Ascending aorta (tissue), 2 donors: ENCODE measurements at regions not wholly inside any gene's neighbourhood (a gene's known extent, or its start where the extent isn't known, plus 50 kb on each side); places are given as distances from the start of the nearest gene placed in this dataset.

Experiments
- DNase-seq, 2 donors: peaks; one replicate each; pipeline ENCODE4 v3.0.0-alpha.2; 2019; ENCODE audit warnings: low spot score in 2 of 2
- H3K27ac ChIP-seq, 2 donors: fragments of 200-600 bp; sonication (generic); one replicate each; pipeline ENCODE4 v1.5.1; 2016 to 2017; ENCODE audit warnings: mild to moderate bottlenecking in 1 of 2
- H3K27me3 ChIP-seq: fragments of 200-600 bp; sonication (generic); one replicate; pipeline ENCODE4 v1.5.1; 2017
- H3K36me3 ChIP-seq, 2 donors: fragments of 200-600 bp; sonication (generic); one replicate each; pipeline ENCODE4 v1.5.1; 2016
- H3K4me1 ChIP-seq, 2 donors: fragments of 200-600 bp; sonication (generic); one replicate each; pipeline ENCODE4 v1.5.1; 2016 to 2017; ENCODE audit warnings: mild to moderate bottlenecking in 1 of 2
- H3K4me3 ChIP-seq, 2 donors: fragments of 200-600 bp; sonication (generic); one replicate each; pipeline ENCODE4 v1.5.1; 2016 to 2017; ENCODE audit warnings: mild to moderate bottlenecking in 1 of 2
- H3K9me3 ChIP-seq, 2 donors: fragments of 200-600 bp; sonication (generic); one replicate each; pipeline ENCODE4 v1.5.1; 2016
- CTCF ChIP-seq, 3 experiments: fragments of 200-600 bp in 2 of 3; fragments of 450-650 bp in 1 of 3; sonication (generic) in 2 of 3; IDR thresholded peaks; one replicate each; pipeline ENCODE4 v1.5.1; 2016 to 2019; ENCODE audit warnings: antibody characterized with exemption in 3 of 3, mild to moderate bottlenecking in 1 of 3, moderate library complexity in 1 of 3
- intact Hi-C: fragments of 100-400 bp; cut with DNase I; formaldehyde crosslinking; loops from one replicate; pipeline ENCODE4 v1.15.1; 2023

- peak overlapping the region; percentile 67 to 74 for H3K27ac ChIP-seq
- no peak for DNase-seq
- intact Hi-C loops: loop anchor here (10.0 kb wide), 1 partner anchor 161 kb away; the partner anchor contains the start of gene COL3A1
- no peak overlapping the region for H3K4me3 ChIP-seq
- H3K4me1 ChIP-seq: peaks cover 6 to 7% of the 10 kb centered on the region in 2 donors
- H3K27me3 ChIP-seq: no peaks in the 10 kb centered on the region
- no peaks in the 10 kb centered on the region for H3K9me3 ChIP-seq
- H3K36me3 ChIP-seq: no peaks in the 10 kb centered on the region
- no peak for TF ChIP-seq CTCF (IDR thresholded peaks at IDR 0.05)
Measured at GRCh38 chr2:188813315-188813714, 160.9 kb upstream of the COL3A1 start.

GRCh38 chr2:188813857-188814256 is 160.3 kb upstream of the COL3A1 start:
- no peak for TF ChIP-seq CTCF (IDR thresholded peaks at IDR 0.05)
- intact Hi-C loops: loop anchor here (10.0 kb wide), 1 partner anchor 161 kb away; the partner anchor contains the start of gene COL3A1
- DNase-seq: no peak
- H3K36me3 ChIP-seq: no peaks in the 10 kb centered on the region
- peak overlapping the region; percentile 67 to 74 for H3K27ac ChIP-seq
- peaks cover 6 to 7% of the 10 kb centered on the region in 2 donors for H3K4me1 ChIP-seq
- no peaks in the 10 kb centered on the region for H3K27me3 ChIP-seq
- H3K4me3 ChIP-seq: no peak overlapping the region
- H3K9me3 ChIP-seq: no peaks in the 10 kb centered on the region

GRCh38 chr2:188819011-188819410 is 155.2 kb upstream of the COL3A1 start:
- no peak for TF ChIP-seq CTCF (IDR thresholded peaks at IDR 0.05)
- Histone ChIP-seq H3K36me3 (no peaks in the 10 kb centered on the region), H3K4me3 (no peak overlapping the region), H3K9me3 (no peaks in the 10 kb centered on the region), H3K27ac (no peak overlapping the region), H3K4me1 (peaks cover 0 to 2% of the 10 kb centered on the region in 2 donors), H3K27me3 (no peaks in the 10 kb centered on the region)
- intact Hi-C loops: loop anchor here (10.0 kb wide), 1 partner anchor 156 kb away; the partner anchor contains the start of gene COL3A1
- no peak for DNase-seq

- intact Hi-C loops: loop anchor here (10.0 kb wide), 1 partner anchor 155 kb away; the partner anchor contains the start of gene COL3A1
- no peak overlapping the region for H3K27ac ChIP-seq
- H3K4me3 ChIP-seq: no peak overlapping the region
- no peak for DNase-seq
- no peaks in the 10 kb centered on the region for H3K4me1 ChIP-seq
- no peaks in the 10 kb centered on the region for H3K9me3 ChIP-seq
- no peaks in the 10 kb centered on the region for H3K27me3 ChIP-seq
- H3K36me3 ChIP-seq: no peaks in the 10 kb centered on the region
- TF ChIP-seq CTCF (IDR thresholded peaks at IDR 0.05): no peak
Measured at GRCh38 chr2:188819792-188820191, 154.4 kb upstream of the COL3A1 start.

GRCh38 chr2:188820576-188820975 is 153.6 kb upstream of the COL3A1 start:
- no peaks in the 10 kb centered on the region for H3K4me1 ChIP-seq
- no peak for DNase-seq
- no peaks in the 10 kb centered on the region for H3K9me3 ChIP-seq
- no peak overlapping the region for H3K27ac ChIP-seq
- H3K27me3 ChIP-seq: no peaks in the 10 kb centered on the region
- TF ChIP-seq CTCF (IDR thresholded peaks at IDR 0.05): no peak
- no peak overlapping the region for H3K4me3 ChIP-seq
- no peaks in the 10 kb centered on the region for H3K36me3 ChIP-seq
- intact Hi-C loops: no loop called here

GRCh38 chr2:188824125-188824524 is 150.0 kb upstream of the COL3A1 start:
- no peaks in the 10 kb centered on the region for H3K4me1 ChIP-seq
- intact Hi-C loops: no loop called here
- TF ChIP-seq CTCF (IDR thresholded peaks at IDR 0.05): no peak

More at GRCh38 chr2:188824125-188824524, 150.0 kb upstream of the COL3A1 start:
- Histone ChIP-seq H3K27me3 (no peaks in the 10 kb centered on the region), H3K9me3 (no peaks in the 10 kb centered on the region), H3K4me3 (no peak overlapping the region), H3K36me3 (no peaks in the 10 kb centered on the region), H3K27ac (no peak overlapping the region)
- no peak for DNase-seq
